HG02588 (cell line): ENCODE measurements at regions not wholly inside any gene's neighbourhood (a gene's known extent, or its start where the extent isn't known, plus 50 kb on each side); places are given as distances from the start of the nearest gene placed in this dataset.

ENCODE experiments used
- ATAC-seq: cut with Tn5 transposase; IDR thresholded peaks from one replicate; pipeline ENCODE4 v1.9.1; 2021; ENCODE audit warnings: mild to moderate bottlenecking, moderate library complexity; ENCODE audit not compliant: unreplicated experiment

- no peak for ATAC-seq
Observed at GRCh38 chr2:114065731-114066130, 175.8 kb downstream of the ACTR3 start.

DNA sequence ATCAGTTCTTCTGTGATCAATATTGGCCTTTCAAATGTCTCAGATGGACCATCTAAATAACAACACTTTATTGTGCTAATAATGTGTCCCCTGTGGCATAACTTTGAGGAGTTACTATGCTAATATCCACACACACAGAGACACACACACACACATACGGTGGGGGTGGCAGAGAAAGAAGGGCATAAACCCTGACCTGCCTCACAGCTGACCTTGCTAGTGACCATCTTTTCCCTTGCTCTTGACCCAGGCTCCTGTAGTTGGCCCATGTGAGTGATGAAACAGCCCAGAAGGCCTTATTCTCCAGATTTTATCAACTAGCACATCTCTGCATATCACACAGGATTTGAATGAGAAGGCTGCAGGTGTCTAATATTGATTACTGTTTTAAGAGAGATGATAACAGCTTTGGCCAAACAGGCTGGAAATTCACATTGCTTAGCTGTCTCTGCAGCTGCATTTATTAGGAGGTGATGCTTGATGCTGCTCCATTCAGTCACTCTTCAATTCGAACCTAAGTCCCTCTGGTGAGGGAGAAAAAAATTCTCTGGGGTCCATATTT lies 176.4 kb downstream of the ACTR3 start:
- no peak for ATAC-seq

GRCh38 chr2:114068438-114068837 lies 178.5 kb downstream of the ACTR3 start:
- no peak for ATAC-seq

DNA sequence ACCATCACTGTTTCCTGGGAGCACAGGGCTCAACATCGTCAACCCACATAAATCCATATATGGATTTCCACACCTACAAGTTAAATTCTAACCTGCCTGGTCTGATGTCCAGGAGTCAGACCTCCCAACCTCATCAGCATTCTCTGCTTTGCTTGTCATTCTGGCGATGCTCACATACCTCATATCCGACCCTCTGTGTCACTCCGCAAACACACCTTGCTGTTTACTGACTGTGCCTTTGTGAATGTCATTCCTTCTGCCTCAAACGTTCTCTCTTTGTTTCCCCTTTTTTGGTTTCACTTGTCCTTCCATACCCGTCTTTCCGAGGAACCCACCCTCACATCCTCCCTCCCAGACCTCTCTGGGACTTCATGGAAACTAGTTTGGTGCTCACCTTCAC lies 187.1 kb downstream of the ACTR3 start:
- ATAC-seq, result no peak

- ATAC-seq, result no peak
Observed at GRCh38 chr2:114079366-114080004, 189.6 kb downstream of the ACTR3 start.

- no peak for ATAC-seq
Observed at GRCh38 chr2:114082731-114083433, 193.0 kb downstream of the ACTR3 start.

GRCh38 chr2:114083717-114084387 lies 194.0 kb downstream of the ACTR3 start:
- ATAC-seq, result peak; percentile 65

DNA sequence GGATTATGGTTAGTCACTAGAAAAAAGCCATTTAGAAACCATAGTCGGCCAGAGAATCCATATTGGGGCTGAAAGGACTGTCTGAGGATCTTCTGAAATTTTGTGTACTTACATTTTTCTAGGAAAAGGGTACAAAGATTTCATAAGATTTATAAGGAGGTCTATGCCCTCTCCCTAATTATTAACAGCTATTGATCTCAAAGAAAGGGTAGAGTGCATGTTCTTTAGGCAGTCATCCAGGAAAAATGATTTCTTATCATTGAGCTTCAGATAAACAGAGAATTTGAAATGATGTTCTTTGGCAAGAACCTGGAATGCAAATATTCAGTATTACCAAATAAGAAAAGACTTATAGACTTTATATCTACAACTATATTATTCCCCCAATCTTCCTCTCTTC lies 195.3 kb downstream of the ACTR3 start:
- ATAC-seq, result no peak

DNA sequence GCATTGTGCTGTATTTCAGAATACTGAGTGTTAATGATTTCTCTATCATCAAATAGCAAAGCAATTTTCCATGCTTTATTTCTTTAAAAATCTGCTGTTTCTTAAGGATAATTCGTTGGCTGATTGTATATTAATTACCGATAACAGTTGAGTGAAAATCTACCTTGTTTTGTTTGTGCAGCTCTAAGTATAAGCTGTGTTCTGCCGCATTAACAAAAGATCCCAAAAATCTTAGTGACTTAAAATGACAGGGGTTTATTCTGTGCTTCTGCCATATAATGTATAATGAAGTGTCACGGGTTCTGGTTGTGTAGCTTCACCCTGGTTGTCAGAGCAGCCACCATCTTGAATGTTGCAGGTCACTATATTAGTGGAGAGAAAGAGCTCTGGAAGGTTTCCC lies 196.1 kb downstream of the ACTR3 start:
- no peak for ATAC-seq

GRCh38 chr2:114089636-114090319 lies 199.9 kb downstream of the ACTR3 start:
- no peak for ATAC-seq

GRCh38 chr2:114091010-114091409 lies 201.1 kb downstream of the ACTR3 start:
- ATAC-seq, result no peak

GRCh38 chr2:114108249-114108648 lies 218.4 kb downstream of the ACTR3 start:
- ATAC-seq, result no peak

DNA sequence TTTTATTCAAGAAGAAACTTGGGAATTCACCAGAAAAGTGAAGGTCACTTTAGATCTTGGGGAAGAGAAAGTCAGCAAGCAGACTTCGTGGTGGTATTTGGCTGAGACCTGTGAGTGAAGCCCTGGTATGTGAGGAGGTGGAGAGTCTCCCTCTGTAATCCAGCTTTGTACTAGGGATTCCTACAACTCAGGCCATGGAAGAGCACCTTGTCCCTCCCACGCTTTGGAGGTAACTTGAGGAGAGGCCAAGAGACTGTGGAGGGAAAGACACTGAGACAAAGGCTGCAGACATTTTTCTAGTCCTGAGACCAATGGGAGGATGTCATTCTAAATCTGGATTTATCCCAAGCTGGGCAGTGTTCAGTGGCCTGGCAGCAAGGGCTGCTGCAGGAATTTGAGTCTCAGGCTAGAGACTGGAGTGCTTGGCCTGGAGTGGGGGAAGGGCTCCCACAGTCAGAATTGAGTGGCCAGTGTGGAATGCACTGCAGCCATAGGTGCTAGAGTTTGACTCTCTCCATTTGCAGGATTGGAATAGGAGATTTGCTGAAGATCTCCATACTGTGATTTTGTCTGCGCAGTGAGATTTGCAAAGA lies 219.0 kb downstream of the ACTR3 start:
- ATAC-seq, result no peak

DNA sequence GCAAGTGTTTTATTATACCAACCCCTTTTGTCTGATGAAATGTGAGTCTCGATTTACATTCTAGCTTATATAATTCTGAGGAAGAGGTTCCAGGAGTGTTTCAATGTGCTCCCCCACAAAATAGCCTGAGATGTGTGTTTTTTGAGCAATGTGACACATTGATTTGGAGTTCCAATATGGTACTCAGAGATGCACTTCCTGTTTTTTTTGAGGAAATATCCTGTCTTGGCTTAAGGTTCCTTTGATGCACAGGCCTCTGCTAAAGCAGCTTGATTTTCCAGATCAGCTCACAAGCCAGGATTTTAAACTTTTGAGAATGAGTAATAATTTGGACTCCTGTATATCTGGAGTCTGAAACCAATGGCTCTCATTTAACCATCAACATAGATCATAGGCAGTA lies 221.4 kb downstream of the ACTR3 start:
- ATAC-seq, result no peak

GRCh38 chr2:114113518-114113917 lies 223.6 kb downstream of the ACTR3 start:
- no peak for ATAC-seq

GRCh38 chr2:114118088-114118487 lies 228.2 kb downstream of the ACTR3 start:
- ATAC-seq, result no peak

- ATAC-seq, result no peak
Observed at GRCh38 chr2:114119862-114120261, 230.0 kb downstream of the ACTR3 start.

DNA sequence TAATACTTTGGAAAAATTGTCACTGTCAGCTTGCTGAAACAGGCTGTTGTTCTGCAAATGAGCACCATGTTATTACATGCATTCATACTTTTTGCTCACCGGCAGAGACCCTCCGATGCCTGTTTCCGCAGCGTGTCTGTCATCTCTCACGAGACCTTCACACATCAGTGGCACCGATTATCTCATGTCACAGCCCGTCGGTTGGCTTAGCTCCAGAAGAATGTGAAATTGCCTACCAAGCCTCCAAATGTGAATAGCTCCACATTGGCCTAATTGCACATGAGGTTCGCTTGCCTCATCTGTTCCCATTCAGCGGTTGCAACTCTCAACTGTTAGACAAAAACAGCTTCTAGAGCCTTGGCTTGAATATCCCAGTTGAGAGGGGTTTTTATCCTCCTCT lies 233.0 kb downstream of the ACTR3 start:
- ATAC-seq, result no peak

DNA sequence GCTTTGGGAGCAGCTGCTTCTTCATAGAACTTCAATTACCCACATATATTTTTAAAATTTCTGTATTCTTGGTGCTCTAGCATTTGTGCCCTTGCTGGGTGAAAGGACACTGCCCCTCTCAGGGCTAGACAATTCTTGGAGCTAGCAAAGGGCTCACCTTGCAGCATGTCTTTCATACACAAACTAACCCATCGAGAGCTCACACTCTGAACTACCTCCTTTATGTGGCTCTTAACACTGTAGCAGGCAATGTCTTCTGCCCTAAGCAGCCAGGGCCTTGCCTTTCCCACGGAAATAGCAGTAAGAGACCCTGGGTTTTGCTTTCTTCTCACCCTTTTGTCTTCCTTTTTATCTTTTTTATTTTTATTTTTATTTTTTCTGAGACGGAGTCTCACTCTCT lies 234.0 kb downstream of the ACTR3 start:
- no peak for ATAC-seq

GRCh38 chr2:114127372-114127771 lies 237.5 kb downstream of the ACTR3 start:
- ATAC-seq, result no peak

DNA sequence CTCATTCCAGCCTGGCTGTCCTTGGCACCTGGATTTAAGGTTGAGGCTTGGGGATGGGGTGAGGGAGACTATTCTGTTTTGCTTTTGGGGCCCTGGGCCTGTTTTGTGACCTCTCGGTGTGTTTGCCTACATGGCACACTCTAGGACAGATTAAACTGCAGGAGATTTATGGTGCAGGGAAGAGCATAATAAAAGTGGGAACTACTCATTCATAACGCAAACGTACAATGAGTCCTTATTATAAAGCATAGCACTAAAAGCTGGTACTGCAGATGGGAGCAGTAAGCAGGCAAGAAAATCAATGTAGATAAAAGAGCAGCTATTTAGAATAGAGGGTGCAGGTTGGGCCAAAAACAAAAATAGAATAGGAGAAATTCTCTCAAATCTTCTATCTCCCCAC lies 238.4 kb downstream of the ACTR3 start:
- ATAC-seq, result no peak
